ENCODE measurements at regions not wholly inside any gene's neighbourhood (a gene's known extent, or its start where the extent isn't known, plus 50 kb on each side); places are given as distances from the start of the nearest gene placed in this dataset.
A peak's percentile ranks its signal among the peaks of the same experiment; 100 is the strongest.

GRCh38 chr13:65074248-65074647, 2155.9 kb downstream of the PCDH9 start:
- ChIA-PET POLR2A (no interaction called here), CTCF (no interaction called here)
- TF ChIP-seq FOXK2 (IDR thresholded peaks at IDR 0.05) (no peak), PKNOX1 (IDR thresholded peaks at IDR 0.05) (no peak), HDGF (IDR thresholded peaks at IDR 0.05; ENCODE audit: borderline replicate concordance) (no peak), NFRKB (IDR thresholded peaks at IDR 0.05) (no peak), SP1 (IDR thresholded peaks at IDR 0.05) (no peak), LEF1 (IDR thresholded peaks at IDR 0.05; ENCODE audit: borderline replicate concordance) (no peak), SUZ12 (IDR thresholded peaks at IDR 0.05) (no peak), L3MBTL2 (conservative IDR thresholded peaks at IDR 0.05) (no peak), FOXM1 (IDR thresholded peaks at IDR 0.05; ENCODE audit: borderline replicate concordance) (no peak), ARNT (IDR thresholded peaks at IDR 0.05) (no peak), ZNF384 (IDR thresholded peaks at IDR 0.05) (no peak), BHLHE40 (IDR thresholded peaks at IDR 0.05; ENCODE audit: borderline replicate concordance) (no peak)
- no peak for DNase-seq (ENCODE audit: extremely low spot score)

- CTCF ChIA-PET: no interaction called here
- TF ChIP-seq ARNT (IDR thresholded peaks at IDR 0.05): no peak
- TF ChIP-seq FOXM1 (IDR thresholded peaks at IDR 0.05; ENCODE audit: borderline replicate concordance): no peak
- no peak for TF ChIP-seq BHLHE40 (IDR thresholded peaks at IDR 0.05; ENCODE audit: borderline replicate concordance)
- TF ChIP-seq SP1 (IDR thresholded peaks at IDR 0.05): no peak
- TF ChIP-seq TARDBP (IDR thresholded peaks at IDR 0.05): no peak
- TF ChIP-seq FOXK2 (IDR thresholded peaks at IDR 0.05): no peak
- TF ChIP-seq ZNF384 (IDR thresholded peaks at IDR 0.05): no peak
- TF ChIP-seq PKNOX1 (IDR thresholded peaks at IDR 0.05): no peak
- no peak for TF ChIP-seq CTBP1 (IDR thresholded peaks at IDR 0.05; ENCODE audit: borderline replicate concordance)
- no peak for TF ChIP-seq LEF1 (IDR thresholded peaks at IDR 0.05; ENCODE audit: borderline replicate concordance)
- TF ChIP-seq L3MBTL2 (conservative IDR thresholded peaks at IDR 0.05): no peak
- TF ChIP-seq ELF4 (IDR thresholded peaks at IDR 0.05): no peak
- TF ChIP-seq HDGF (IDR thresholded peaks at IDR 0.05; ENCODE audit: borderline replicate concordance): no peak
- no peak for TF ChIP-seq NFRKB (IDR thresholded peaks at IDR 0.05)
- no peak for TF ChIP-seq SUZ12 (IDR thresholded peaks at IDR 0.05)
- no peak for TF ChIP-seq FOXA1 (IDR thresholded peaks at IDR 0.05)
- POLR2A ChIA-PET: no interaction called here
- no peak for DNase-seq (ENCODE audit: extremely low spot score)
Measured at GRCh38 chr13:65064967-65065366, 2165.2 kb downstream of the PCDH9 start.

DNA sequence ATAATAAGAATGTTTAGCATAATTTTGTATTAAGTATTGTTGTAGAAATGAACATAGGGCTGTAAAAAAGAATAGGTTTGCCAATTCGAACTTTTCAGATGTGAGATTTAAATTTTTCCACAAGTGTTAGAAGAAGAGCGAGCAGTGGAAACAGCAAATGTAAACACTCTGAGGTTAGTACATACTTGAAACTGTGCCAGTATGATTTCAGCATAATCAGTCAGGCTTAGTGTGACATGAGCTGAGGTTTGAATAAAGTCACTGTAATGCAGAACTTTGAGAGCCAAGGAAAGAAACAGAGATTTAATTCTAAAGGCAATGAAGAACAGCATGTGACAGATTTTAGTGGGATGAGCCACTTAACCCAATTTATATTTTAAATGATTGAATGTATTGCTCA, 2166.4 kb downstream of the PCDH9 start:
- POLR2A ChIA-PET: no interaction called here
- CTCF ChIA-PET: no interaction called here
- TF ChIP-seq FOXK2 (IDR thresholded peaks at IDR 0.05) (no peak), SUZ12 (IDR thresholded peaks at IDR 0.05) (no peak), HDGF (IDR thresholded peaks at IDR 0.05; ENCODE audit: borderline replicate concordance) (no peak), BHLHE40 (IDR thresholded peaks at IDR 0.05; ENCODE audit: borderline replicate concordance) (no peak), PKNOX1 (IDR thresholded peaks at IDR 0.05) (peak; percentile 69)
- DNase-seq (ENCODE audit: extremely low spot score): no peak

DNA sequence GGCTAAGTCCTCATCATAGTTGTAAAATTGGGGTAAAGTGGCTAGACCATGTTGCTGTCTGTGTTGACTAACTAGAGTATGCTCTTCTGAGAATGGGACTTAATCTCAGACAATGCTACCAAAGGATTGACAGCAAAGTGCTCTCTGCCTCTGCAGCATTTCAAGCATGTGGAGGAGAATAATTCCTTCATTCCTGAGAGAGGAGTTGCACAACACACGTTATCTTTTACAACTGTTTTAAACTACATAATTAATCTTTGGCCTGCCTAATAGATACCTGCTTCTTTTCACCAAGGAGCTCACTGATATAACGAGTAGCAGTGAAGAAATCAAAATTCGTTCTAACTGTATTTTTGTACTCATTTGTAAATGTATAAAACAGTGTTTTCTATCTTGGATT, 2172.2 kb downstream of the PCDH9 start:
- TF ChIP-seq L3MBTL2 (conservative IDR thresholded peaks at IDR 0.05) (no peak), TARDBP (IDR thresholded peaks at IDR 0.05) (no peak), FOXK2 (IDR thresholded peaks at IDR 0.05) (no peak), LEF1 (IDR thresholded peaks at IDR 0.05; ENCODE audit: borderline replicate concordance) (no peak), ARNT (IDR thresholded peaks at IDR 0.05) (no peak), CTBP1 (IDR thresholded peaks at IDR 0.05; ENCODE audit: borderline replicate concordance) (no peak), BHLHE40 (IDR thresholded peaks at IDR 0.05; ENCODE audit: borderline replicate concordance) (no peak), HDGF (IDR thresholded peaks at IDR 0.05; ENCODE audit: borderline replicate concordance) (no peak), FOXM1 (IDR thresholded peaks at IDR 0.05; ENCODE audit: borderline replicate concordance) (no peak), ELF4 (IDR thresholded peaks at IDR 0.05) (no peak), SP1 (IDR thresholded peaks at IDR 0.05) (no peak), FOXA1 (IDR thresholded peaks at IDR 0.05) (no peak), PKNOX1 (IDR thresholded peaks at IDR 0.05) (no peak)
- ChIA-PET POLR2A (no interaction called here), CTCF (no interaction called here)
- DNase-seq (ENCODE audit: extremely low spot score): no peak

- TF ChIP-seq FOXM1 (IDR thresholded peaks at IDR 0.05; ENCODE audit: borderline replicate concordance) (no peak), ELF4 (IDR thresholded peaks at IDR 0.05) (no peak), HDGF (IDR thresholded peaks at IDR 0.05; ENCODE audit: borderline replicate concordance) (no peak), LEF1 (IDR thresholded peaks at IDR 0.05; ENCODE audit: borderline replicate concordance) (no peak)
- POLR2A ChIA-PET: no interaction called here
- DNase-seq (ENCODE audit: extremely low spot score): no peak
- CTCF ChIA-PET: no interaction called here
Measured at GRCh38 chr13:65054277-65054676, 2175.9 kb downstream of the PCDH9 start.

DNA sequence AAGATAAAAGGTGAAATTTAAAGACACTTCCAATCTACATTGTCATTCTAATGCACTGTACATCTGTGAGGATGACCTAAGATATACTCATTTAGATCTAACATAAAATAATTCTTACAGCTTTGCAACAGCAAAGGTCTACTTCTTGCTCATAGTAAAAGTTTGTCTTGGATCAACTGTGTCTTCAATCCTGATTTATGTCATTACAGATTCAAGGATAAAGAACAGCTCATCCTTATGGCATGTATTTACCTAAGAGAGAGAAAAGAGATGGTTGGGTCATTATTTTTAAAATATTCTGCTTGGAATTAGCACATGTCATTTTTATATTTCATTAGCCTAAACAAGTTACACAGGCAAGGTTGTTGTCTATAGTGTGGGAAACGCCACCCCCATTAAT, 2193.1 kb downstream of the PCDH9 start:
- no peak for DNase-seq (ENCODE audit: extremely low spot score)
- POLR2A ChIA-PET: no interaction called here
- no peak for TF ChIP-seq TARDBP (IDR thresholded peaks at IDR 0.05)
- no peak for TF ChIP-seq SP1 (IDR thresholded peaks at IDR 0.05)
- TF ChIP-seq FOXA1 (IDR thresholded peaks at IDR 0.05): no peak
- no peak for TF ChIP-seq NFRKB (IDR thresholded peaks at IDR 0.05)
- TF ChIP-seq SUZ12 (IDR thresholded peaks at IDR 0.05): no peak
- no peak for TF ChIP-seq FOXK2 (IDR thresholded peaks at IDR 0.05)
- CTCF ChIA-PET: no interaction called here

Data from HEK293T (cell line).